CD4-positive, alpha-beta T cell treated with Interleukin-15 for 4 hours (primary cell): ENCODE measurements at regions not wholly inside any gene's neighbourhood (a gene's known extent, or its start where the extent isn't known, plus 50 kb on each side); places are given as distances from the start of the nearest gene placed in this dataset.
"Not testable (repeated sequence)": the region's sequence is repeated elsewhere in the genome, so short reads cannot be mapped to it uniquely, and the experiment has no call there.

Experiments used
- DNase-seq: peaks from one replicate; pipeline ENCODE4 v3.0.0-alpha.2; 2020; ENCODE audit warnings: low spot score

DNA sequence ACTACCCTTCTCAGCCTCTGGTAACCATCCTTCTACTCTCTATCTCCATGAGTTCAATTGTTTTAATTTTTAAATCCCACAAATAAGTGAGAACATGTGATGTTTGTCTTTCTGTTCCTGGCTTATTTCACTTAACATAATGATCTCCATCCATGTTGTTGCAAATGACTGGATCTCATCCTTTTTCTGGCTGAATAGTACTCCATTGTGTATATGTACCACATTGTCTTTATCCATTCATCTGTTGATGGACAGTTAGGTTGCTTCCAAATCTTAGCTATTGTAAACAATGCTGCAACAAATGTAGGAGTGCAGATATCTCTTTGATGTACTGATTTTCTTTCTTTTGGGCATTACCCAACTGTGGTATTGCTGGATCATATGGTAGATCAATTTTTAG, 103.0 kb downstream of the CARTPT start:
- DNase-seq, result not testable (repeated sequence)

DNA sequence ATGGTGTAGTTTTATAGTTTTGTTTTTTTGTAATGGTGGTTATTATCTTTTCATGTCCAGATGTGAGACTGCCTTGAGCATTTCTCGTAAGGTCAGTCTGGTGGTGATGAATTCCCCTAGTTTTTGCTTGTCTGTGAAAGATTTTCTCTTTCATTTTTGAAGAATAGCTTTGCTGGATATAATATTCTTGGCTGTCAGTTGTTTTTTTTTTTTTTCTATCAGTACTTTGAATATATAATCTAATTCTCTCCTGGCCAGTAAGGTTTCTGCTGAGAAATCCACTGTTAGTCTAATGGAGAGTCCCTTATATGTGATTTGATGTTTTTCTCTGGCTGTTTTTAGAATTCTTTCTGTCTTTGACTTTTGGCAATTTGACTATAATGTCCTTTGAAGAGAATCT, 106.9 kb downstream of the CARTPT start:
- DNase-seq, result no peak

DNA sequence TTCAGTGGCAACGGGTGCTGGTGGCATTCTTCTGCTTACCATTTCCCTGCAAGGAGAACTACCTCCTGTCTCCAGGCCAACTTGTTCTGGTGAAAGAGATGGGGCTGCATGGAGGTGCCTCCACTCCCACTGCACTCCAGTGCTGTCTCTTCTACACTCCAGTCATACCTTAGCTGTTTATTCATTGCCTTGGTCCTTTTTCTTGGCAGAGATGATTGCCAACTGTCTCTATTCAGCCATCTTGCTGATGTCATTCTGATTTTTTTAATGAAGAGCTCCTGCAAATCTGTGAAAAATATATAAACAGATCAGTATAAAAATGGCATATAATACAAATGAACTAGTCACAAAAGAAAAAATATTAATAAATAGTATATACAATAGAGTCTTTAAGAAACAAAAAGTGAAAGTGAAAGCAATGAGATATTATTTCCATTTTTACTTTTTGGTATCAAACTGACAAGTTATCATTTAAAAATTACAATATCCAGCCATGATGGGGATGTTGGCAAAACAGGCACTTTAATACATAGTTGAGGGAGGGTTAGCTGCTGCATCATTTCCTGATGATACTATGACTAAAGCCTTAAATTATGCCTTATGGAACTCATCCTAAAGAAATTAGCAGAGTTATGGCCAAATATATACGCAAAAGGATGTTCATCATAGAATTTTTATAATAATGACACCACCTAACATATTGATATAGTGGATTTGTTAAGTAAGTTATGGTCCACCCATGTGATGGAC, 109.4 kb downstream of the CARTPT start:
- DNase-seq, result no peak

DNA sequence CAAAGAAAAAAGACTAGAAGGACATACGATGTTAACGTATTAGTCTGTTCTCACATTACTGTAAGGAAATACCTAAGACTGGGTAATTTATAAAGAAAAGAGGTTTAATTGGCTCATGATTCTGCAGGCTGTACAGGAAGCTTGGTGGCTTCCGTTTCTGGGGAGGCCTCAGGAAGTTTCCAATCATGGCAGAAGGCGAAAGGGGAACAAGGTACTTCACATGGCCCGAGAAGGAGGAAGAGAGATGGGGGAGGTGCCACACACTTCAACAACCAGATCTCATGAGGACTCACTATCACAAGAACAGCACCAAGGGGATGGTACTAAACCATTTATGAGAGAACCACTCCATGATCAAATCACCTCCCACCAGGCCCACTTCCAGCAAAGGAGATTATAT, 110.1 kb downstream of the CARTPT start:
- no peak for DNase-seq

DNA sequence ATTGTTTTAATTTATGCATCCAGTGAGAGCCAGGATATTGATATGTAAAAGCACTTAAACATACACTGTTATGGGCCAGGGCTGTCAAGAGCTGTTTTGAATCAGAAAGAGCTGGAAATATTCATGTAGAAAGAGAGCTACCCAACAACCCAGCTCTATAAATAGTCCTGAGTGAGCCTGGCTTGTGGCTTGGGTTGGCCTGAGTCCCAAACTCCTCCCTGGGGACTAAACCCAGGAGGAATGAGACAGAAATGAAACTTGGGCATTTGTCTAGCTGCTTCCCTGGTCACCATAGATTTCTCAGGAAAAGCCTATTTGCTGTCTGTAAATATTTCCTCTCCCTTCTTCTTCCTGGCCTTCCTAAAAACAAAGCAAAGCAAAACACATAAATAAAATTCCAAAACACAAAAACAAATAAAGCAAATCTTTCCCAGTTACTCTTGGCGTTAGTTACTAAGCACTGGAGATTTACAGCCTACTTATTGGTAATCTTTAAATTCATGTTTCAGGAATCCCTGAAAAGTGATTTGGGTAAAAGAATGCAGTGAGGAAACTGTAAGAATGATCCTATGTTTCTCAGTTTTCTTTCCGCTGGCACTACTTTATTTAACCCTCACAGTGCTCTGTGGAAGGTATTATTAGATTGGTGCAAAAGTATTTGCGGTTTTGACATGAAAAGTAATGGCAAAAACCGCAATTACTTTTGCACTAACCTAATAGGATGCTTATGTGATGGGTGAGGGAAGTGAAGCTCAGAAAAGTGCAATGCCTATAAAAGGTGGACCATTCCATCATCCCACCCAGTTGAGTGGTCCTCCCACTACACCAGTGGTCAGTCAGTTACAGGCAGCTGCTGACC, 111.8 kb downstream of the CARTPT start:
- DNase-seq, result no peak

DNA sequence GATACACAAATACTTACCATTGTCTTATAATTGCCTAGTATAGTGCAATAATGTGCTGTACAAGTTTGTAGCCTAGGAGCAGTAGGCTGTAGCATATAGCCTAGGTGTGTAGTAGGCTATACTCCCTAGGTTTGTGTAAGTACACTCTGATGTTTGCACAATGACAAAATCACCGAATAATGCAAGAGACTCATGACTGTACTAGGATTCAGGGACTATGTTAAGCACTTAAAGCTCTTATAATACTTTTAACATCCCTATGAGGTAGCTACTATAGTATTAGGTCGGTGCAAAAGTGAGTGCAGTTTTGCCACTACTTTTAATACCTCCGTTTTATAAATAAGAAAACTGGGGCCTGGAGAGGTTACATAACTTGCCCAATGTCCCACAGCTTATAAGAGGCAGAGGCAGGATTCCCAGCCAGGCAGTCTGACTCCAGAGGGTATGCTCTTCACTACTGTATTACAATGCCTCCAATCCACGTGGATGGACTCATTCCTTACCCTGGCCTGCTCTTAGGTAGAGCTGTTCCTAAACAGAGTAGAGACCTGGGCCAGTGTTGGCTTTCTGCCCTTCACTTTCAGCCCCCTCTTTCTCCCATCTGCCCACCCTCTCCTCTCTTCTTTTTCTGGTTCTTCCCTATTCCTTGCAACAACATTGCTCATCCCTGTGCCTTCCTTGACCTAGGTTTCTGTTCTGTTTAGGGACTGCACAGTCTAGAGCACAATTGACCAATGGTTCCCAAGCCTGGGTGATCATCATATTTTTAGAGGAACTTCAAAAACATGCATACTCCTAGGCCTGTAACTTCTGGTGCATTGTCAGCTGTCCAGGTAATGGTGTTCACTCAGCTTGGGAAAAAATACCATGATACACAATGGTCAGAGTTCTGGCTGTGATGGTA, 114.0 kb downstream of the CARTPT start:
- no peak for DNase-seq

DNA sequence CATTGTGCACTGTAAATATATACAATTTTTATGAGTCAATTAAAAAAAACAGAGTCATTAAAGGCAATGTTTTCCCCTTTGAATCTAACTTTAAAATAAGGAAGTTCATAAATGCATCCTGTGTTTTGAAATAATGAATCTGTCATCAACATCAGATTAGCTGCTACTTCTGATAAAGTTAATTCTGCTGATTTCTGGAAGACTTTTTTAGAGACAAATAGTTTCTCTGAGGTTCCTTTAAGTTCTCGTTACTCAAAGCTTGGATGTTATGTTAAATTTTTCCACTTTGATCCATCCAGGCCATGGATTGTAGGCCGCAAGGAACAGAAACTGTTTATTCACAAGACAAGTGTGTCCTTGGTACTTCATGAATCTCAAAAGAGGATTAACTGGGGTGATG, 115.5 kb downstream of the CARTPT start:
- no peak for DNase-seq

DNA sequence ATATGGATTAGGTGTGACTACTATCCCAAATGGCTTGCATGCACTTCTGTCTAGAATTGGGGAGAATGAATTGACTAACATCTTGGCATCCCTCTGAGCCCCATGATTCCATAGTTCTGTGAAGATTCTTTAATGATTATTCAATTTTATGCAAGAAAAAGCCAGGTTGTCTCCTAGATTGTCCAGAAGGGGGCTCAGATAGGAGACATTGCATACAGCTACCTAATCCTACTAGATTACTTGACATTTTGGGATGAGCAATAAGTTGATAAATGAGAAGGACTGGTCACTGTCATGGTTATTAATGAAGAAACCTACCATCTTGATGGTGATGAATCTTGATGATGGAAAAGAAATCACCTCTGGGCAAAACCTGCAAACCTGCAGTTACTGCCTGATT, 117.0 kb downstream of the CARTPT start:
- no peak for DNase-seq

DNA sequence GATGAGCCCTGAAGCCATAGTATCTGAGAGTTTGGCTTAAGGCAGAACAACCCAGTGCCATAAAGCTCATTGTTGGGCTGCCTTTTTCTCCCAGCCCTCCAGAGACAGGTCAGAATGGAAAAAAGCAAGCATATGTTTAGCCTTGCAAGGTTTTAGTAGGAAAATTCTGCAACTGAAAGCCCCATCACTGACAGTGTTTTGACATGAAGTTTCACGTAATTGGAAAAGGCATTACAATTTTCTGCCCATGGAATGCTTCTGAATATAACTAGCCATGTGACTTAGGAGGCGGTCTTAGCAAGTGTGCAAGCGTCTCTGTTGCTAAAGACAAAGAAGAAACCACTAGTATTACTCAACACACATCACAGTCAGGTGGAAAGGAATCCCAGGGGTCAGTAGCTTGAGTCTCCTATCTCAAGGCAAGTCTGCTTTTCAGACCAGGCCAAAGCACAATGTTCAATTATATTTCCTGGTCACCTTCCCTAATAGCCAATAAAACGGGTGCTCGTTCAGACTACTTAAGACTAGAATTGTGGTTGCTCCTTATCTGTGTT, 117.6 kb downstream of the CARTPT start:
- DNase-seq, result no peak

DNA sequence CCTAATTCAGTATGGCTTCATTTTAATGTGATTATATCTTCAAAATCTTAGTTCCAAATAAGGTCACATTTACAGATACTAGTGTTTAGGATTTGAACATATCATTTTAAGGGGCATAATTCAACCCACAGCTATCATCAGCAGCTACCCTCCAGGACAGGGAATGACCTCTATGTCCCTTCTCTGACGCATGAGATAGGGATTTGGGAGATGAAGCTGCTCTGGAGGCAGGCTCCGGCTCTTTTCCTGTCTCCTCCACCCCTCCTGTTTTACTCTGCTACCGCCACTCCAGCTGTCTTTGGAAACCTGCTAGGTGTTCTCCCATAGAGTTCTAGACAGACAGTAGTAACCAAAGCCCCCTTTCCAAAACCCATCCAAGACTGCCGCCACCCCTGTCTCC, 119.2 kb downstream of the CARTPT start:
- DNase-seq, result no peak

DNA sequence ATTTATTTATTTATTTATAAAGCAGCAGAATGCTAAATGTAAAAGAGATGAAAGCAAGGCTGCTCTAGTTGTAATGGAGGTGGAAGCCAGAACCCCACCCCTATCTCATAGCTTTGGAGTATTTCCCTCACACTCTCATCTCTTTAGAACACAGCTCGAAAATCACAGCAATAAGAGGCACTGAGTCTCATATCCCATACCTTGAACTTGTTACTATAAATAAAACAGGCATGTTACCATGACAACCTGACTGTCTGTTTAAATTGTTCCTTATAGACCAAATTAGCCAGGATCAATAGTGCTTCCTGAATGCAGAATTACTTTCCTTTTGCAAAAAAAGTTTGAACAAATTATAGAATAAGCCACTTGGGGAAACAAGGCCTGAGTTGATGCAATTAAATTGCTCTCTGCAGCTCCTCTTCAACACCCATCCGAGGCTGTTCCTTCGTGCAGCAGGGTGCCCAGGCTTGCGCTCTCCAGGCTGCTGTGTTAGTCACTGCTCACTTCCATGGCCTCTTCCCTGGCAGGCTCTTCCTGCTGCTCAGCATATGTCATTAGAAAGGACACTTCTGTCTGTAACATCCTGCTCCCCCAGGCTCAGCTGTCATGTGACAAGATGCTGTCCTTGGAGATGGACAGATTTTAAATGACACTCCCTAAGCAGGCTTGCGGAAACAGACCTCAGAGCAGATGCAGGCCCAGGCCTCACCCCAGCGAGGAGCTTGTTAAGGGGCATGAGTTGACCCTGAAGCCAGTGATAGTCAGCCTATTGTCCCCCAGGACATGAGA, 120.2 kb downstream of the CARTPT start:
- no peak for DNase-seq

DNA sequence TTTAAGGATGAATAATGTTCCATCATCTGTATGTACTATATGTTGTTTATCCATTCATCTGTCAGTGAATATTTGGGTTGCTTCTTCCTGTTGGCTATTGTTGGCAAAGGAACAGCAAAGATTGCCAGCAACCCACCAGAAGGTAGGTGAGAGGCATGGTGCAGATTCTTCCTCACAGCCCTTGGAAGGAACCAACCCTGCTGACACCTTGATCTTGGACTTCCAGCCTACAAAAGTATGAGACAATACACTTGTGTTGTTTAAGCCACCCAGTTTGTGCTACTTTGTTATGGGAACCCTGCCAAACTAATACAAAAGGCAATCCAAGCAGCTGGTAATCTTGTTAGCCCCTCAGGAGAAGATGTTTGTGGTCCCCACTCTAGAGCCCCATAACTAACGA, 122.0 kb downstream of the CARTPT start:
- no peak for DNase-seq

DNA sequence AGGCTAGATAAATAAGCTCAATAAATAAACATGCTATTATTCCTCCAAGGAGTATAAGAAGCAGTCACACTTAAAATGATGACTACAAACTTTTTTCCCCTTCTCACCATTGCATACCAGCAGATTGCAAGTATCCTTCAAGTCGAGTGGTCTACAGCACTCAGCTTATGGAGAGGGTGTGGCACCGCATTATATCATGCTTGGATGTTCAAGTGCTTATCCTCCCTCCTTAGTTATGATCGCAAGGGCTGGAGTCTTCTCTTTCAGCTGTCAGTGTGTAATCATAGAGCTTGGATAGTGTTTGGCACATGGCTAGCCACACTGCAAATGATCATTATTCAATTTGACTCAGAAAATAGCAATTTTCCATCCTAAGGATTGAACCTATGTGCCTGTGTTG, 124.0 kb downstream of the CARTPT start:
- DNase-seq, result no peak

DNA sequence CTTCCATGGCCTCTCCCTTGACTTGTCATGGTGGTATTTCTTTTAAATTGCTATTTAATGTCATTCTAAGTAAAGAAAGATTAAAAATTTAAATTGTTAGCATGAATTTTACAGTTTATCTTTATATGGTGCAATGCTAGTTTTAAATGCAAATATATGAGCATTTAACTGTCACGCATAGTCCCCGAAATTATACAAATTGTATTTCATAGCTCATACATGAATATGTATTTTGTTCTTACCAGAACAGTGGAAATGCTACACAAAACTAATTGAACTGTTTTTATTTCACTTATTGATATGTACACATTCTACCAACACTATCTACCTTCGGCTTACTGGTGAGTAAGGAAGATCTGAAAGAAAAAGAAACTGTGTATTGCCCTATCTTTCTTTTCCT, 125.8 kb downstream of the CARTPT start:
- no peak for DNase-seq

DNA sequence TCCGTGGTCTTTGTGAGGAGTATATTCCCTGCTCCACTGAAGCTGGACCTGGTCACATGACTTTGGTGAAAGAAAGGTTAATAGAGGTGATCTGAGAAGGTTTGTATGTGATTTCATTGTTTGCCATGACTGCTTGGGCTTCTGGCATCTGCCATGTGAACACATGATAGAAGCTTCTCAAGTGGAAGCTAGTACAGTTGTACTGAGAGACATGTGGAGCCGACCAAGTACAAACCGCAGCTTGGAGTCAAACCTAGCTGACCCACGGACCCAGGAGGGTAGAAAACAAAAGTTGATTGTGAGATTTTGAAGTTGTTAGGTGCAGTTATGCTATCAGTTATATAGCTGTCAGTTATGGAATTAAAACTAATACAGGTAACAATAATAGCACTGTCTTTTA, 140.4 kb downstream of the CARTPT start:
- DNase-seq, result no peak

DNA sequence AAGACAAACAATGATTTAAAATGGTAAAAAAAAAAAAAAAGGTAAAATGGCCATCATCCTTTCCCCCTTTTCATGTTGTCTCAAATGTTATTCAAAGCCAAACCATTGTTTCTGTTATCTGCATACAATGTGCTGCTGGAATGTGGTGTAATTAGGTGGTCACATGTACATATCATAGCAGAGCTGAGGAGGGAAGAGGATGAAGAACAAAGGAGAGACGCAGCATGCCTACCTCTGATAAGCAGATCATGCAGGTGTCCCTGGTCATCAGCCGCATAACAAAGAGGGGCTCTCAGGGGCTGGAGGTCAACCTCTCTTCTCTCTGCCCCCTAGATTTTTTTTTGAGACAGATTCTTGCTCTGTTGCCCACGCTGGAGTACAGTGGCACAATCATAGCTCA, 141.0 kb downstream of the CARTPT start:
- no peak for DNase-seq

DNA sequence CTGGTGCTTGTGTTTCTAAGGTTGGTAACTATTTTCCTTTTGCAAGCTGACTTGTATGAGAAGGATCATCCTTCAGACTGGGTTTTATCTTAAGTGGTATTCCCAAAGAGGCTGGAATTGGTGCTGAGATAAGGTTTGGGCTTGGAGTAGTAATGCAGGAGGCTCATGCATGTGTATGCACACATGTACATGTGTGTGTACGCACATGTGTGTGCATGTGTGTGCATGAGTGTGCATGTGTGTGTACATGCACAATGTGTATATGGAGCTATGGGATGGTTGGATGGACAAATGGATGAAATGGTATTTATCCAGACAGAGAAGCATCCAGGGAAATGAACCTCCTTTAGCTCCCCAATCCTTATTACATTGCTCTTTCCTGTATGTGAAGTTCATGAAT, 142.6 kb downstream of the CARTPT start:
- DNase-seq, result no peak

DNA sequence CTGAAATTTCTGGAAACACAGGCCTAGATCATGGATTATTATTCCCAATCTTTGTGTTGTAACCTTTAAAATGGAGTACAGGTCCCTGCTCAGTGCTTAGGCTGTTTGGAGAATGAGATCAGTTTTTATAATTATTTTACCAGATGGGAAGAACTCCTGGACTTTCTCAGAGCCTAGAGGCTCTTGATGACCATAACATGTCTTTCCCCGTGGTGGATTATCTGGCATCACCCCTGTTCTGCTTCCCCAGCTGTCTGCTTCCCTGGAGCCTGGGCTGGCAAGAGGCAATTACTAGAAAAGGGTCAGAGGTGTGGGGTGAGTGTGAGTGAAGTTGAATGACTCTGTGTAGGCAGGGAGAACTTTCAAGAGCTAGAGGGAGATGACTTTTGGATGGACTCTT, 143.0 kb downstream of the CARTPT start:
- no peak for DNase-seq

DNA sequence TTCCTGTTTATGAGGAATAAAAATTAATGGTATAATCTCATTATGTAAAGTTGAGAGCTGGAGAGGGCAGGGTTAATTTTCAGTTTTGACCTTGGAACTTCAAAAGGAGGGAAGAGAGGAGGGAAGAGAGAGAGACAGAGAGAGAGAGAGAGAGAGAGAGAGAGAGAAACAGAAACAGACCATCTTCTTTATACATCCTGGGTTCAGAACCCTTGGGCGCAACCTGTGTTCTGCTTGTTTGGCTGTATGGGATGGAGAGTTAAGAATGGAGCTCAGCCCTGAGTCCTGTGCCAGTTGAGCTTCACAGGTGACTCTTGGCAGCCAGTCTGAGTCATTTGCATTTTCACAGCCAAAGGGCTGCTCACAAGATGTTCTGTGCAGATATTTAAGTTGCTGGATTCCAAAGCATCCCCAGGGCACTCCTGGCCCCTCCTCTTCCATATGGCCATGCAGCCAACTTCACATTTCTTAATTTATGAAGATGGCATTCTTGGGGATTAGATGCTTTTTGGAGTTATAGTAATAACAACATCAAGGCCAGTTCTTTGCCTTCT, 143.5 kb downstream of the CARTPT start:
- no peak for DNase-seq

DNA sequence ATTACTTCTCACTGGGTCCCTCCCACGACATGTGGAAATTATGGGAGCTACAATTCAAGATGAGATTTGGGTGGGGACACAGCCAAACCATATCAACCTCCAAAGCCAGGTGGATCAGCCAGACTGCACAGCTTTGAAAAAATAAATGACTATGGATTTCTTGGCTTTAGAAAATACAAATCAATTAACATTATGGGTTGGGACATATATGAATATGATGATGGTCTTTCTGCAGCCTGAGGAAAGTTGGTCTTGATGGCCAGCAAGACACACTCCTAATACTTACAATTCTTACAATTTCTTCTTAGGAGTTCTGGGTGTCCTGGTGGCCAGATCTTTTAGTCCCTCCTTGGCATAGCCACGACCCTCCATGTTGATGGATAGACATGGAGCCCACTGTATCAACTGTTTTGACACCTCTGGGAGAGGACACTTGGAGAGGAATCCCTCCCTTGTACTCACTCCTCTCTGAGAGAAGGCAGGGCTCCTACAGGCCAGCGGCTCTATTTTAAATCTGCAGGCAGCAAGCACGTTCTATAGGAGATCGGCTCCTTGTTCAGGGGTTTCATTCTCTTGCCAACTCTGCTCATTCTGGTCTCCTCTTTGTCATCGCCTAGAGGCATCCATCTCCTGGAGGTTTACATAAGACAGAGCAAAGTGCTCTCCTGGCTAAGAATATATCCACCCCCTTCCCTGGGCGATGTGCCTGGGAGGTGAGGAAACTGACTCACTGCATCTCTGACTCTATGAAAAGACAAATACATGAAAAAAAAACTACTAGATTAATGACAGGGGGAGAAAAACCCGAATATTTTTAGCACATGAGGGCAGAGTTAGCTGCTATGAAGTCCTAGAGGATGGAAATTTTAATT, 145.9 kb downstream of the CARTPT start:
- DNase-seq, result no peak
